ENCODE measurements at regions not wholly inside any gene's neighbourhood (a gene's known extent, or its start where the extent isn't known, plus 50 kb on each side); places are given as distances from the start of the nearest gene placed in this dataset.

DNA sequence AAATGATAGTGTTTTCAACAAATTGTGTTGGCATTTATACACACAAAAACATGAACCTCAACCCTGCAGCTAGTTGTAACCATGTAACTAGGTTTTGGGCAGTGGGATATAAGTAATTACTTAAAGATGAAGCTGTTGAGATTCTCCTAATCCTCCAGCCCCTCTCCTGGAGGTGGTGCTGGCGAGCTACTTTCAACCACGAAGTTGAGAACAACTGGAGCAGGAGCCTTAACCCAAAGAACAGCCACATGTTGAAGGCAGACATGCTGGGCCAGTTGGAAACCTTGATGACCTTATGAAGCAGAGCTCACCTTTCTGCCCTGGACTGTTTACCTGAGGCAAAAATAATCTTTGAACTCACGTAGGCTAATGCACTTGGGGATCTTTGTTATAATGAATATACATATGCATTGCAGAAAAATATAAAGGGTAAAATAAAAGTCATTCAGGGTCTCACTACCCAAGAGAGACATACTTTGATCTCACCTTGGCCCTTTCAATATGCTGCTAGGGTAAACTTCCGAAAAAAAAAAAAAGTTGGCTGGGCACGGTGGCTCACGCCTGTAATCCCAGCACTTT lies 89.6 kb upstream of the NPAS2 start:
- TF ChIP-seq, protein P1, sequence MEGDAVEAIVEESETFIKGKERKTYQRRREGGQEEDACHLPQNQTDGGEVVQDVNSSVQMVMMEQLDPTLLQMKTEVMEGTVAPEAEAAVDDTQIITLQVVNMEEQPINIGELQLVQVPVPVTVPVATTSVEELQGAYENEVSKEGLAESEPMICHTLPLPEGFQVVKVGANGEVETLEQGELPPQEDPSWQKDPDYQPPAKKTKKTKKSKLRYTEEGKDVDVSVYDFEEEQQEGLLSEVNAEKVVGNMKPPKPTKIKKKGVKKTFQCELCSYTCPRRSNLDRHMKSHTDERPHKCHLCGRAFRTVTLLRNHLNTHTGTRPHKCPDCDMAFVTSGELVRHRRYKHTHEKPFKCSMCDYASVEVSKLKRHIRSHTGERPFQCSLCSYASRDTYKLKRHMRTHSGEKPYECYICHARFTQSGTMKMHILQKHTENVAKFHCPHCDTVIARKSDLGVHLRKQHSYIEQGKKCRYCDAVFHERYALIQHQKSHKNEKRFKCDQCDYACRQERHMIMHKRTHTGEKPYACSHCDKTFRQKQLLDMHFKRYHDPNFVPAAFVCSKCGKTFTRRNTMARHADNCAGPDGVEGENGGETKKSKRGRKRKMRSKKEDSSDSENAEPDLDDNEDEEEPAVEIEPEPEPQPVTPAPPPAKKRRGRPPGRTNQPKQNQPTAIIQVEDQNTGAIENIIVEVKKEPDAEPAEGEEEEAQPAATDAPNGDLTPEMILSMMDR (IDR thresholded peaks at IDR 0.05; ENCODE audit: low read depth, low read length, missing input control) = peak; percentile 70
- TF ChIP-seq TAF1 (conservative IDR thresholded peaks at IDR 0.05) (no peak), EGR1 (IDR thresholded peaks at IDR 0.05; ENCODE audit: low read depth in 2 of 2) (no peak), SP1 (IDR thresholded peaks at IDR 0.05) (no peak), RAD21 (IDR thresholded peaks at IDR 0.05) (peak; percentile 93 to 97), JUND (IDR thresholded peaks at IDR 0.05) (no peak)
- TF ChIP-seq, protein P2, sequence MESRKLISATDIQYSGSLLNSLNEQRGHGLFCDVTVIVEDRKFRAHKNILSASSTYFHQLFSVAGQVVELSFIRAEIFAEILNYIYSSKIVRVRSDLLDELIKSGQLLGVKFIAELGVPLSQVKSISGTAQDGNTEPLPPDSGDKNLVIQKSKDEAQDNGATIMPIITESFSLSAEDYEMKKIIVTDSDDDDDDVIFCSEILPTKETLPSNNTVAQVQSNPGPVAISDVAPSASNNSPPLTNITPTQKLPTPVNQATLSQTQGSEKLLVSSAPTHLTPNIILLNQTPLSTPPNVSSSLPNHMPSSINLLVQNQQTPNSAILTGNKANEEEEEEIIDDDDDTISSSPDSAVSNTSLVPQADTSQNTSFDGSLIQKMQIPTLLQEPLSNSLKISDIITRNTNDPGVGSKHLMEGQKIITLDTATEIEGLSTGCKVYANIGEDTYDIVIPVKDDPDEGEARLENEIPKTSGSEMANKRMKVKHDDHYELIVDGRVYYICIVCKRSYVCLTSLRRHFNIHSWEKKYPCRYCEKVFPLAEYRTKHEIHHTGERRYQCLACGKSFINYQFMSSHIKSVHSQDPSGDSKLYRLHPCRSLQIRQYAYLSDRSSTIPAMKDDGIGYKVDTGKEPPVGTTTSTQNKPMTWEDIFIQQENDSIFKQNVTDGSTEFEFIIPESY (IDR thresholded peaks at IDR 0.05) = no peak
- TF ChIP-seq, protein P3, sequence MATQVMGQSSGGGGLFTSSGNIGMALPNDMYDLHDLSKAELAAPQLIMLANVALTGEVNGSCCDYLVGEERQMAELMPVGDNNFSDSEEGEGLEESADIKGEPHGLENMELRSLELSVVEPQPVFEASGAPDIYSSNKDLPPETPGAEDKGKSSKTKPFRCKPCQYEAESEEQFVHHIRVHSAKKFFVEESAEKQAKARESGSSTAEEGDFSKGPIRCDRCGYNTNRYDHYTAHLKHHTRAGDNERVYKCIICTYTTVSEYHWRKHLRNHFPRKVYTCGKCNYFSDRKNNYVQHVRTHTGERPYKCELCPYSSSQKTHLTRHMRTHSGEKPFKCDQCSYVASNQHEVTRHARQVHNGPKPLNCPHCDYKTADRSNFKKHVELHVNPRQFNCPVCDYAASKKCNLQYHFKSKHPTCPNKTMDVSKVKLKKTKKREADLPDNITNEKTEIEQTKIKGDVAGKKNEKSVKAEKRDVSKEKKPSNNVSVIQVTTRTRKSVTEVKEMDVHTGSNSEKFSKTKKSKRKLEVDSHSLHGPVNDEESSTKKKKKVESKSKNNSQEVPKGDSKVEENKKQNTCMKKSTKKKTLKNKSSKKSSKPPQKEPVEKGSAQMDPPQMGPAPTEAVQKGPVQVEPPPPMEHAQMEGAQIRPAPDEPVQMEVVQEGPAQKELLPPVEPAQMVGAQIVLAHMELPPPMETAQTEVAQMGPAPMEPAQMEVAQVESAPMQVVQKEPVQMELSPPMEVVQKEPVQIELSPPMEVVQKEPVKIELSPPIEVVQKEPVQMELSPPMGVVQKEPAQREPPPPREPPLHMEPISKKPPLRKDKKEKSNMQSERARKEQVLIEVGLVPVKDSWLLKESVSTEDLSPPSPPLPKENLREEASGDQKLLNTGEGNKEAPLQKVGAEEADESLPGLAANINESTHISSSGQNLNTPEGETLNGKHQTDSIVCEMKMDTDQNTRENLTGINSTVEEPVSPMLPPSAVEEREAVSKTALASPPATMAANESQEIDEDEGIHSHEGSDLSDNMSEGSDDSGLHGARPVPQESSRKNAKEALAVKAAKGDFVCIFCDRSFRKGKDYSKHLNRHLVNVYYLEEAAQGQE (IDR thresholded peaks at IDR 0.05) = no peak
- TF ChIP-seq, protein P4, sequence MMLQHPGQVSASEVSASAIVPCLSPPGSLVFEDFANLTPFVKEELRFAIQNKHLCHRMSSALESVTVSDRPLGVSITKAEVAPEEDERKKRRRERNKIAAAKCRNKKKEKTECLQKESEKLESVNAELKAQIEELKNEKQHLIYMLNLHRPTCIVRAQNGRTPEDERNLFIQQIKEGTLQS (IDR thresholded peaks at IDR 0.05) = no peak
- TF ChIP-seq, protein P5, sequence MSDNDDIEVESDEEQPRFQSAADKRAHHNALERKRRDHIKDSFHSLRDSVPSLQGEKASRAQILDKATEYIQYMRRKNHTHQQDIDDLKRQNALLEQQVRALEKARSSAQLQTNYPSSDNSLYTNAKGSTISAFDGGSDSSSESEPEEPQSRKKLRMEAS (IDR thresholded peaks at IDR 0.05) = no peak
